ENCODE measurements at regions not wholly inside any gene's neighbourhood (a gene's known extent, or its start where the extent isn't known, plus 50 kb on each side); places are given as distances from the start of the nearest gene placed in this dataset.

- no peak for TF ChIP-seq FOS (IDR thresholded peaks at IDR 0.05; ENCODE audit: low read depth, low read length)
- no peak for TF ChIP-seq CHD1 (IDR thresholded peaks at IDR 0.05; ENCODE audit: low read depth, low read length)
- TF ChIP-seq, protein P1, sequence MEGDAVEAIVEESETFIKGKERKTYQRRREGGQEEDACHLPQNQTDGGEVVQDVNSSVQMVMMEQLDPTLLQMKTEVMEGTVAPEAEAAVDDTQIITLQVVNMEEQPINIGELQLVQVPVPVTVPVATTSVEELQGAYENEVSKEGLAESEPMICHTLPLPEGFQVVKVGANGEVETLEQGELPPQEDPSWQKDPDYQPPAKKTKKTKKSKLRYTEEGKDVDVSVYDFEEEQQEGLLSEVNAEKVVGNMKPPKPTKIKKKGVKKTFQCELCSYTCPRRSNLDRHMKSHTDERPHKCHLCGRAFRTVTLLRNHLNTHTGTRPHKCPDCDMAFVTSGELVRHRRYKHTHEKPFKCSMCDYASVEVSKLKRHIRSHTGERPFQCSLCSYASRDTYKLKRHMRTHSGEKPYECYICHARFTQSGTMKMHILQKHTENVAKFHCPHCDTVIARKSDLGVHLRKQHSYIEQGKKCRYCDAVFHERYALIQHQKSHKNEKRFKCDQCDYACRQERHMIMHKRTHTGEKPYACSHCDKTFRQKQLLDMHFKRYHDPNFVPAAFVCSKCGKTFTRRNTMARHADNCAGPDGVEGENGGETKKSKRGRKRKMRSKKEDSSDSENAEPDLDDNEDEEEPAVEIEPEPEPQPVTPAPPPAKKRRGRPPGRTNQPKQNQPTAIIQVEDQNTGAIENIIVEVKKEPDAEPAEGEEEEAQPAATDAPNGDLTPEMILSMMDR (conservative IDR thresholded peaks at IDR 0.05; ENCODE audit: low read depth, low read length) = no peak
- no peak for TF ChIP-seq POLR2A (IDR thresholded peaks at IDR 0.05; ENCODE audit: low read depth, low read length)
- TF ChIP-seq, protein P2, sequence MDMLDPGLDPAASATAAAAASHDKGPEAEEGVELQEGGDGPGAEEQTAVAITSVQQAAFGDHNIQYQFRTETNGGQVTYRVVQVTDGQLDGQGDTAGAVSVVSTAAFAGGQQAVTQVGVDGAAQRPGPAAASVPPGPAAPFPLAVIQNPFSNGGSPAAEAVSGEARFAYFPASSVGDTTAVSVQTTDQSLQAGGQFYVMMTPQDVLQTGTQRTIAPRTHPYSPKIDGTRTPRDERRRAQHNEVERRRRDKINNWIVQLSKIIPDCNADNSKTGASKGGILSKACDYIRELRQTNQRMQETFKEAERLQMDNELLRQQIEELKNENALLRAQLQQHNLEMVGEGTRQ (IDR thresholded peaks at IDR 0.05; ENCODE audit: low read depth, low read length) = no peak
- TF ChIP-seq MAZ (IDR thresholded peaks at IDR 0.05; ENCODE audit: borderline replicate concordance, low read depth, low read length) = no peak
- TF ChIP-seq ELK1 (IDR thresholded peaks at IDR 0.05; ENCODE audit: borderline replicate concordance, low read depth, low read length) = no peak
- TF ChIP-seq SMC3 (IDR thresholded peaks at IDR 0.05; ENCODE audit: low read depth, low read length) = no peak
- TF ChIP-seq MAFK (IDR thresholded peaks at IDR 0.05; ENCODE audit: low read depth, low read length) = no peak
- TF ChIP-seq CEBPB (IDR thresholded peaks at IDR 0.05; ENCODE audit: low read depth, low read length) = no peak
- no peak for TF ChIP-seq RAD21 (IDR thresholded peaks at IDR 0.05; ENCODE audit: low read length)
- TF ChIP-seq RFX5 (IDR thresholded peaks at IDR 0.05; ENCODE audit: low read depth, low read length) = no peak
- no peak for TF ChIP-seq BHLHE40 (IDR thresholded peaks at IDR 0.05; ENCODE audit: low read depth, low read length)
These were observed 379.6 kb upstream of the TSHZ2 start for GRCh38 chr20:52592567-52592966.

Data from IMR-90 (cell line).